ENCODE measurements at regions not wholly inside any gene's neighbourhood (a gene's known extent, or its start where the extent isn't known, plus 50 kb on each side); places are given as distances from the start of the nearest gene placed in this dataset.

GRCh38 chr10:65769828-65770227 lies 1156.0 kb upstream of the LRRTM3 start:
- TF ChIP-seq CTCF (IDR thresholded peaks at IDR 0.05; ENCODE audit: poor library complexity) (no peak), EZH2 (IDR thresholded peaks at IDR 0.05; ENCODE audit: borderline replicate concordance) (no peak)

Measured in hepatocyte (in vitro differentiated cells).